K562 (cell line): ENCODE measurements at regions not wholly inside any gene's neighbourhood (a gene's known extent, or its start where the extent isn't known, plus 50 kb on each side); places are given as distances from the start of the nearest gene placed in this dataset.

Experiments
- BACH1 ChIP-seq: fragments of 200-800 bp; sonication (Bioruptor generic); IDR thresholded peaks from 2 replicates; pipeline ENCODE4 v1.6.1; 2016; ENCODE audit warnings: missing genetic modification characterization, missing compliant biosample characterization
- CREB1 ChIP-seq, 2 experiments: sonication (generic) in 1 of 2; formaldehyde crosslinking in 1 of 2; IDR thresholded peaks; 2 replicates each; pipeline versions ENCODE4 v1.6.1 to v1.8.0; 2012 to 2022; ENCODE audit warnings: inconsistent platforms in 1 of 2, mild to moderate bottlenecking in 1 of 2, missing genetic modification reagents in 1 of 2, moderate library complexity in 1 of 2
- CREB3 ChIP-seq: fragments of 450-650 bp; conservative IDR thresholded peaks from 2 replicates; pipeline ENCODE4 v1.6.1; 2016; ENCODE audit warnings: missing genetic modification characterization, low read depth, mild to moderate bottlenecking, missing compliant biosample characterization, moderate library complexity
- HIVEP1 ChIP-seq: fragments of 250-450 bp; sonication (Bioruptor Pico); IDR thresholded peaks from 2 replicates; pipeline ENCODE4 v1.4.0; 2020; ENCODE audit warnings: mild to moderate bottlenecking
- MED1 ChIP-seq: sonication (generic); formaldehyde crosslinking; IDR thresholded peaks from 2 replicates; pipeline ENCODE4 v1.8.1; 2023; ENCODE audit warnings: missing genetic modification reagents, borderline replicate concordance
- NFXL1 ChIP-seq: fragments of 450-650 bp; formaldehyde crosslinking; IDR thresholded peaks from 2 replicates; pipeline ENCODE4 v1.4.0; 2021; ENCODE audit warnings: mild to moderate bottlenecking
- NR0B1 ChIP-seq: fragments of 450-650 bp; IDR thresholded peaks from one replicate; pipeline ENCODE4 v1.6.1; 2018; ENCODE audit warnings: mild to moderate bottlenecking, moderate library complexity; ENCODE audit not compliant: partially characterized antibody
- SIN3A ChIP-seq, 2 experiments: fragments of 150-350 bp in 1 of 2; IDR thresholded peaks; 2 replicates each; pipeline ENCODE4 v1.6.1; 2011 to 2016; ENCODE audit warnings: borderline replicate concordance in 2 of 2, low read depth in 2 of 2, low read length in 2 of 2, mild to moderate bottlenecking in 2 of 2, moderate library complexity in 2 of 2; ENCODE audit not compliant: control insufficient read depth in 1 of 2
- SPI1 ChIP-seq: IDR thresholded peaks from 2 replicates; pipeline ENCODE4 v1.6.1; 2011; ENCODE audit warnings: low read depth, low read length, control low read depth, borderline replicate concordance
- TFAP4 ChIP-seq: sonication (generic); formaldehyde crosslinking; IDR thresholded peaks from 2 replicates; pipeline ENCODE4 v1.8.0; 2022; ENCODE audit warnings: missing genetic modification reagents, mild to moderate bottlenecking, moderate library complexity, borderline replicate concordance
- THRAP3 ChIP-seq: fragments of 450-650 bp; IDR thresholded peaks from 2 replicates; pipeline ENCODE4 v1.6.1; 2016; ENCODE audit warnings: mild to moderate bottlenecking, inconsistent platforms, borderline replicate concordance
- ZFX ChIP-seq: sonication (generic); formaldehyde crosslinking; IDR thresholded peaks from 2 replicates; pipeline ENCODE4 v1.8.0; 2022; ENCODE audit warnings: mild to moderate bottlenecking, missing genetic modification reagents, moderate library complexity
- ZHX1 ChIP-seq: fragments of 150-350 bp; conservative IDR thresholded peaks from 2 replicates; pipeline ENCODE4 v1.6.1; 2014; ENCODE audit warnings: low read length
- ZNF134 ChIP-seq: fragments of 250-450 bp; sonication (Bioruptor Pico); conservative IDR thresholded peaks from 2 replicates; pipeline ENCODE4 v1.4.0; 2020
- ZNF609 ChIP-seq: sonication (generic); formaldehyde crosslinking; IDR thresholded peaks from 2 replicates; pipeline ENCODE4 v1.8.1; 2023; ENCODE audit warnings: missing genetic modification reagents, mild to moderate bottlenecking, borderline replicate concordance

- TF ChIP-seq ZHX1 (no peak), NR0B1 (no peak), ZFX (CRISPR knock-in tag) (no peak), ZNF609 (CRISPR knock-in tag) (no peak), SPI1 (no peak), CREB1 (IDR thresholded peaks at IDR 0.05) (no peak), CREB1 (CRISPR knock-in tag; IDR thresholded peaks at IDR 0.05) (no peak), SIN3A (IDR thresholded peaks at IDR 0.05; ENCODE audit: borderline replicate concordance in 2 of 2, control insufficient read depth in 1 of 2, low read depth in 2 of 2, low read length in 2 of 2) (no peak), TFAP4 (CRISPR knock-in tag) (peak; percentile 83), ZNF134 (peak; percentile 73), NFXL1 (CRISPR knock-in tag) (peak; percentile 95), HIVEP1 (CRISPR knock-in tag) (peak; percentile 92), MED1 (CRISPR knock-in tag) (no peak), THRAP3 (no peak), CREB3 (tag) (peak; percentile 98), BACH1 (tag) (peak; percentile 96)
These were observed 76.9 kb upstream of the EXOC1L start (continued) for GRCh38 chr4:55742655-55743202.
